ENCODE measurements at regions not wholly inside any gene's neighbourhood (a gene's known extent, or its start where the extent isn't known, plus 50 kb on each side); places are given as distances from the start of the nearest gene placed in this dataset.

- Histone ChIP-seq H2AFZ (ENCODE audit: low read depth, low read length) (no peak overlapping the region), H3K4ac (ENCODE audit: low read depth in 1 of 2, low read length in 2 of 2) (no peak overlapping the region), H3K27ac (ENCODE audit: low read length, poor library complexity, severe bottlenecking) (no peak overlapping the region), H3K18ac (ENCODE audit: low read depth in 1 of 2, low read length in 2 of 2) (peak overlapping the region; percentile 78 to 92), H2AK5ac (ENCODE audit: low read length, severe bottlenecking) (no peak overlapping the region), H4K91ac (ENCODE audit: low read length) (no peak overlapping the region), H3K4me1 (ENCODE audit: control insufficient read depth, insufficient read depth, low read depth, low read length) (no peaks in the 10 kb centered on the region), H3K36me3 (ENCODE audit: control insufficient read depth in 1 of 2, insufficient read depth in 2 of 2, low read depth in 1 of 2, low read length in 2 of 2) (no peaks in the 10 kb centered on the region), H4K8ac (ENCODE audit: low read length) (no peak overlapping the region), H3K14ac (ENCODE audit: low read length in 2 of 2) (no peak overlapping the region), H3K9me3 (ENCODE audit: control insufficient read depth, low read length) (no peaks in the 10 kb centered on the region), H2BK15ac (ENCODE audit: low read depth, poor library complexity, severe bottlenecking) (no peak overlapping the region), H3K23ac (ENCODE audit: low read length in 2 of 2) (no peak overlapping the region), H2BK5ac (ENCODE audit: low read depth, low read length, poor library complexity, severe bottlenecking) (no peak overlapping the region), H3K4me3 (ENCODE audit: insufficient read depth in 1 of 2, low read depth in 1 of 2, low read length in 2 of 2) (no peak overlapping the region), H3K27me3 (ENCODE audit: control insufficient read depth in 1 of 2, insufficient read depth in 1 of 2, low read length in 2 of 2) (no peaks in the 10 kb centered on the region), H2BK12ac (ENCODE audit: low read length in 2 of 2) (no peak overlapping the region), H2BK120ac (ENCODE audit: low read depth, low read length) (no peak overlapping the region), H3K4me2 (ENCODE audit: low read length, poor library complexity, severe bottlenecking) (no peak overlapping the region), H3K9ac (ENCODE audit: low read length) (no peak overlapping the region), H3K79me1 (replicated peaks; ENCODE audit: low read length, poor library complexity, severe bottlenecking) (no peaks in the 10 kb centered on the region)
- 9% methylated on average over 3 of the region's 3 CpGs for WGBS
- peak; percentile 86 for DNase-seq
These were observed 348.5 kb upstream of the DDHD1 start for GRCh38 chr14:53501361-53502211.

- Histone ChIP-seq H2BK15ac (ENCODE audit: low read depth, poor library complexity, severe bottlenecking) (peak overlapping the region; percentile 23), H2BK120ac (ENCODE audit: low read depth, low read length) (peak overlapping the region; percentile 58), H3K4me1 (ENCODE audit: control insufficient read depth, insufficient read depth, low read depth, low read length) (no peaks in the 10 kb centered on the region), H3K36me3 (ENCODE audit: control insufficient read depth in 1 of 2, insufficient read depth in 2 of 2, low read depth in 1 of 2, low read length in 2 of 2) (no peaks in the 10 kb centered on the region), H3K4me2 (ENCODE audit: low read length, poor library complexity, severe bottlenecking) (no peak overlapping the region), H2BK5ac (ENCODE audit: low read depth, low read length, poor library complexity, severe bottlenecking) (no peak overlapping the region), H3K79me1 (replicated peaks; ENCODE audit: low read length, poor library complexity, severe bottlenecking) (no peaks in the 10 kb centered on the region), H2BK12ac (ENCODE audit: low read length in 2 of 2) (no peak overlapping the region), H3K27me3 (ENCODE audit: control insufficient read depth in 1 of 2, insufficient read depth in 1 of 2, low read length in 2 of 2) (no peaks in the 10 kb centered on the region), H3K4me3 (ENCODE audit: insufficient read depth in 1 of 2, low read depth in 1 of 2, low read length in 2 of 2) (no peak overlapping the region), H3K9ac (ENCODE audit: low read length) (no peak overlapping the region), H4K8ac (ENCODE audit: low read length) (no peak overlapping the region), H3K23ac (ENCODE audit: low read length in 2 of 2) (no peak overlapping the region), H3K9me3 (ENCODE audit: control insufficient read depth, low read length) (no peaks in the 10 kb centered on the region), H2AK5ac (ENCODE audit: low read length, severe bottlenecking) (no peak overlapping the region), H4K91ac (ENCODE audit: low read length) (peak overlapping the region; percentile 56), H3K14ac (ENCODE audit: low read length in 2 of 2) (no peak overlapping the region), H2AFZ (ENCODE audit: low read depth, low read length) (no peak overlapping the region), H3K27ac (ENCODE audit: low read length, poor library complexity, severe bottlenecking) (no peak overlapping the region), H3K18ac (ENCODE audit: low read depth in 1 of 2, low read length in 2 of 2) (peak overlapping the region in 1 of 2 experiments; percentile 52), H3K4ac (ENCODE audit: low read depth in 1 of 2, low read length in 2 of 2) (no peak overlapping the region)
- DNase-seq: no peak
- no CpG with 5 or more reads among the region's 1 CpG for WGBS
These were observed 347.1 kb upstream of the DDHD1 start for GRCh38 chr14:53500191-53500590.

- Histone ChIP-seq H4K91ac (ENCODE audit: low read length) (no peak overlapping the region), H4K8ac (ENCODE audit: low read length) (no peak overlapping the region), H3K18ac (ENCODE audit: low read depth in 1 of 2, low read length in 2 of 2) (no peak overlapping the region), H3K4ac (ENCODE audit: low read depth in 1 of 2, low read length in 2 of 2) (no peak overlapping the region), H3K9me3 (ENCODE audit: control insufficient read depth, low read length) (no peaks in the 10 kb centered on the region), H2BK12ac (ENCODE audit: low read length in 2 of 2) (peak overlapping the region in 1 of 2 experiments; percentile 42), H3K14ac (ENCODE audit: low read length in 2 of 2) (no peak overlapping the region), H3K4me2 (ENCODE audit: low read length, poor library complexity, severe bottlenecking) (no peak overlapping the region), H2BK15ac (ENCODE audit: low read depth, poor library complexity, severe bottlenecking) (no peak overlapping the region), H2BK120ac (ENCODE audit: low read depth, low read length) (no peak overlapping the region), H3K23ac (ENCODE audit: low read length in 2 of 2) (no peak overlapping the region), H3K27me3 (ENCODE audit: control insufficient read depth in 1 of 2, insufficient read depth in 1 of 2, low read length in 2 of 2) (no peaks in the 10 kb centered on the region), H3K4me3 (ENCODE audit: insufficient read depth in 1 of 2, low read depth in 1 of 2, low read length in 2 of 2) (no peak overlapping the region), H3K4me1 (ENCODE audit: control insufficient read depth, insufficient read depth, low read depth, low read length) (no peaks in the 10 kb centered on the region), H3K9ac (ENCODE audit: low read length) (no peak overlapping the region), H3K79me1 (replicated peaks; ENCODE audit: low read length, poor library complexity, severe bottlenecking) (no peaks in the 10 kb centered on the region), H3K27ac (ENCODE audit: low read length, poor library complexity, severe bottlenecking) (no peak overlapping the region), H2BK5ac (ENCODE audit: low read depth, low read length, poor library complexity, severe bottlenecking) (no peak overlapping the region), H2AFZ (ENCODE audit: low read depth, low read length) (no peak overlapping the region), H2AK5ac (ENCODE audit: low read length, severe bottlenecking) (no peak overlapping the region), H3K36me3 (ENCODE audit: control insufficient read depth in 1 of 2, insufficient read depth in 2 of 2, low read depth in 1 of 2, low read length in 2 of 2) (no peaks in the 10 kb centered on the region)
- WGBS: 98% methylated on average over 1 of the region's 2 CpGs
- DNase-seq: no peak
These were observed 343.5 kb upstream of the DDHD1 start for GRCh38 chr14:53496668-53497067.

GRCh38 chr14:53495846-53496343 lies 342.8 kb upstream of the DDHD1 start:
- DNase-seq: no peak

More at GRCh38 chr14:53495846-53496343, 342.8 kb upstream of the DDHD1 start:
- Histone ChIP-seq H3K23ac (ENCODE audit: low read length in 2 of 2) (no peak overlapping the region), H2AFZ (ENCODE audit: low read depth, low read length) (no peak overlapping the region), H3K18ac (ENCODE audit: low read depth in 1 of 2, low read length in 2 of 2) (no peak overlapping the region), H2BK120ac (ENCODE audit: low read depth, low read length) (no peak overlapping the region), H2BK12ac (ENCODE audit: low read length in 2 of 2) (no peak overlapping the region), H3K27me3 (ENCODE audit: control insufficient read depth in 1 of 2, insufficient read depth in 1 of 2, low read length in 2 of 2) (no peaks in the 10 kb centered on the region), H3K9ac (ENCODE audit: low read length) (no peak overlapping the region), H4K91ac (ENCODE audit: low read length) (no peak overlapping the region), H3K36me3 (ENCODE audit: control insufficient read depth in 1 of 2, insufficient read depth in 2 of 2, low read depth in 1 of 2, low read length in 2 of 2) (no peaks in the 10 kb centered on the region), H3K79me1 (replicated peaks; ENCODE audit: low read length, poor library complexity, severe bottlenecking) (no peaks in the 10 kb centered on the region), H3K14ac (ENCODE audit: low read length in 2 of 2) (no peak overlapping the region), H4K8ac (ENCODE audit: low read length) (peak overlapping the region; percentile 61), H3K4me3 (ENCODE audit: insufficient read depth in 1 of 2, low read depth in 1 of 2, low read length in 2 of 2) (no peak overlapping the region), H3K4me1 (ENCODE audit: control insufficient read depth, insufficient read depth, low read depth, low read length) (no peaks in the 10 kb centered on the region), H2BK5ac (ENCODE audit: low read depth, low read length, poor library complexity, severe bottlenecking) (no peak overlapping the region), H3K4ac (ENCODE audit: low read depth in 1 of 2, low read length in 2 of 2) (no peak overlapping the region), H2BK15ac (ENCODE audit: low read depth, poor library complexity, severe bottlenecking) (no peak overlapping the region), H3K4me2 (ENCODE audit: low read length, poor library complexity, severe bottlenecking) (no peak overlapping the region), H3K9me3 (ENCODE audit: control insufficient read depth, low read length) (no peaks in the 10 kb centered on the region), H3K27ac (ENCODE audit: low read length, poor library complexity, severe bottlenecking) (no peak overlapping the region), H2AK5ac (ENCODE audit: low read length, severe bottlenecking) (no peak overlapping the region)
- WGBS: 93% methylated on average over 9 of the region's 9 CpGs
